Ovary (tissue), 7 donors: ENCODE measurements at regions not wholly inside any gene's neighbourhood (a gene's known extent, or its start where the extent isn't known, plus 50 kb on each side); places are given as distances from the start of the nearest gene placed in this dataset.

Source experiments
- DNase-seq, 5 donors: peaks; one replicate each; pipeline ENCODE4 v3.0.0-alpha.2; 2019 to 2020
- H3K27ac ChIP-seq, 2 donors: fragments of 200-600 bp; one replicate each; pipeline versions ENCODE4 v1.5.1 to v1.8.0; 2019 to 2022
- H3K27me3 ChIP-seq: fragments of 200-600 bp; one replicate; pipeline ENCODE4 v1.8.0; 2022
- H3K36me3 ChIP-seq: fragments of 200-600 bp; sonication (generic); one replicate; pipeline ENCODE4 v1.5.1; 2019
- H3K4me1 ChIP-seq: one replicate; pipeline ENCODE4 v1.8.1; 2013; ENCODE audit warnings: mild to moderate bottlenecking, moderate library complexity; ENCODE audit not compliant: insufficient read depth
- H3K4me3 ChIP-seq: fragments of 200-600 bp; sonication (generic); one replicate; pipeline ENCODE4 v1.5.1; 2017
- H3K9me3 ChIP-seq, 2 donors: fragments of 200-600 bp in 1 of 2; sonication (generic) in 1 of 2; one replicate each; pipeline versions ENCODE4 v1.5.1 to v1.8.1; 2013 to 2019; ENCODE audit warnings: mild to moderate bottlenecking in 1 of 2, moderate library complexity in 1 of 2
- EP300 ChIP-seq: sonication (generic); formaldehyde crosslinking; IDR thresholded peaks from one replicate; pipeline ENCODE4 v1.6.1; 2017; ENCODE audit warnings: antibody characterized with exemption
- POLR2A ChIP-seq: fragments of 450-650 bp; IDR thresholded peaks from one replicate; pipeline ENCODE4 v1.6.1; 2017; ENCODE audit warnings: antibody characterized with exemption, mild to moderate bottlenecking, moderate library complexity
- WGBS, 3 donors: extraction: QIAGEN DNeasy Blood & Tissue Kit in 1 of 3; methylation state at CpG; one replicate each; pipeline versions ENCODE4 v1.1.5 to v1.1.7; 2013 to 2017; 5-methylcytosine and 5-hydroxymethylcytosine counted together
- intact Hi-C, 4 donors: fragments of 100-400 bp; cut with DNase I; formaldehyde crosslinking; loops; one replicate each; pipeline versions ENCODE4 v1.11.0 to v1.15.1; 2022 to 2023
- TF ChIP-seq, protein P1 (sequence below), 3 donors: fragments of 450-650 bp in 2 of 3; fragments of 200-600 bp in 1 of 3; IDR thresholded peaks; one replicate each; pipeline versions ENCODE4 v1.5.1 to v1.8.0; 2016 to 2022; ENCODE audit warnings: antibody characterized with exemption in 3 of 3, mild to moderate bottlenecking in 1 of 3
- donor health status: DM: no; HTN: no; CAD: no; lungs with moderate emphysema.
- donor health status: DM: no; HTN: no; CAD: no.
- donor health status: Bipolar disorder and iron deficiency.
- donor health status: DM: no; HTN: no; CAD: no.
- donor health status: DM: yes; HTN: yes; CAD: no.

DNA sequence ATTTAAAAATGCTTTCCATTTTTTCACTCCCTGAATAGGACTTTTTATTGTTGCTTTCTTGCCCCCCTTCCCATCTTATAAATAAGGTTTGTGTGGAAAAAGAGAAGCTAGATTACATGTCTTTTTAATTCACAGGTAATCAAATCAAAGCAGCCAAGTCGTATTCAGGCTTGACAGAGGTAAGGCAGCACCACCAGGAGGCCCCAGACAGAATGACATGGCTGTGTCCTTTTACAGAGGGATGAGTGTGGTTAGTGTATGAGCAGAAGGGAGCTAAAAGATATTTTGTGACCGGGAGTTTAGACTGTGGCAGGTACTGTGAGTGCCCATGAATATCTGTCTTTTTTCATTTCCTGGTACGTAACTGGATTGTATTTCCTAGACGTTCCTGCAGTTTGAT is 596.1 kb downstream of the ETNK1 start:
- WGBS, 3 donors: 75 to 79% (median 77%) methylated on average over 4 of the region's 4 CpGs
- peaks cover 3% of the 10 kb centered on the region for H3K4me1 ChIP-seq
- H3K4me3 ChIP-seq: no peak overlapping the region
- TF ChIP-seq EP300 (no peak), POLR2A (no peak)
- TF ChIP-seq, protein P1, sequence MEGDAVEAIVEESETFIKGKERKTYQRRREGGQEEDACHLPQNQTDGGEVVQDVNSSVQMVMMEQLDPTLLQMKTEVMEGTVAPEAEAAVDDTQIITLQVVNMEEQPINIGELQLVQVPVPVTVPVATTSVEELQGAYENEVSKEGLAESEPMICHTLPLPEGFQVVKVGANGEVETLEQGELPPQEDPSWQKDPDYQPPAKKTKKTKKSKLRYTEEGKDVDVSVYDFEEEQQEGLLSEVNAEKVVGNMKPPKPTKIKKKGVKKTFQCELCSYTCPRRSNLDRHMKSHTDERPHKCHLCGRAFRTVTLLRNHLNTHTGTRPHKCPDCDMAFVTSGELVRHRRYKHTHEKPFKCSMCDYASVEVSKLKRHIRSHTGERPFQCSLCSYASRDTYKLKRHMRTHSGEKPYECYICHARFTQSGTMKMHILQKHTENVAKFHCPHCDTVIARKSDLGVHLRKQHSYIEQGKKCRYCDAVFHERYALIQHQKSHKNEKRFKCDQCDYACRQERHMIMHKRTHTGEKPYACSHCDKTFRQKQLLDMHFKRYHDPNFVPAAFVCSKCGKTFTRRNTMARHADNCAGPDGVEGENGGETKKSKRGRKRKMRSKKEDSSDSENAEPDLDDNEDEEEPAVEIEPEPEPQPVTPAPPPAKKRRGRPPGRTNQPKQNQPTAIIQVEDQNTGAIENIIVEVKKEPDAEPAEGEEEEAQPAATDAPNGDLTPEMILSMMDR (IDR thresholded peaks at IDR 0.05): no peak
- no peak overlapping the region for H3K27ac ChIP-seq
- no peak for DNase-seq
- H3K36me3 ChIP-seq: no peaks in the 10 kb centered on the region
- intact Hi-C loops: no loop called here
- H3K27me3 ChIP-seq: no peaks in the 10 kb centered on the region
- H3K9me3 ChIP-seq: no peaks in the 10 kb centered on the region

DNA sequence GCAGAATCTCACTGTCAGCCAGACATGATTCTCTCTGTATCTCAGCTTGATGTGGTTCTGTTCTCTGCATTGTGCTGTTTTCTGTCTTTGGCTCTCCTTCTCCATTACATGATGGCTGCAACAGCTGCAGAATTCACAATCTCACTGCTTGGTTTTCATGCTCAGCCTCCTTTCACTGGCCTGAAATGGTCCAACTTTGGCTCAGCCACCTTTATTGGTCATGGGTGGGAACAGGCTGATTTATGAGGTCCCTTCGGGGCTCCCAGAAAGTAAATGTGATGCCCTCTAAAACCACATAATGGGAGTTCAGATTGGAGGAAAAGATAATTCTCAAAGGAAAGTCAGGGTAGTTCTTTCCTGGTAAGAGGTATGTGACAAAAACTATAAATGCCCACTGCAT is 597.0 kb downstream of the ETNK1 start:
- DNase-seq: no peak
- intact Hi-C loops: no loop called here
- H3K9me3 ChIP-seq: no peaks in the 10 kb centered on the region
- H3K27ac ChIP-seq: no peak overlapping the region
- WGBS, 3 donors: 27 to 50% (median 41%) methylated on average over 1 of the region's 1 CpG
- peaks cover 3% of the 10 kb centered on the region for H3K4me1 ChIP-seq
- H3K27me3 ChIP-seq: no peaks in the 10 kb centered on the region
- no peak for TF ChIP-seq EP300
- TF ChIP-seq, protein P1 (IDR thresholded peaks at IDR 0.05): no peak
- TF ChIP-seq POLR2A: no peak
- H3K4me3 ChIP-seq: no peak overlapping the region
- H3K36me3 ChIP-seq: no peaks in the 10 kb centered on the region

DNA sequence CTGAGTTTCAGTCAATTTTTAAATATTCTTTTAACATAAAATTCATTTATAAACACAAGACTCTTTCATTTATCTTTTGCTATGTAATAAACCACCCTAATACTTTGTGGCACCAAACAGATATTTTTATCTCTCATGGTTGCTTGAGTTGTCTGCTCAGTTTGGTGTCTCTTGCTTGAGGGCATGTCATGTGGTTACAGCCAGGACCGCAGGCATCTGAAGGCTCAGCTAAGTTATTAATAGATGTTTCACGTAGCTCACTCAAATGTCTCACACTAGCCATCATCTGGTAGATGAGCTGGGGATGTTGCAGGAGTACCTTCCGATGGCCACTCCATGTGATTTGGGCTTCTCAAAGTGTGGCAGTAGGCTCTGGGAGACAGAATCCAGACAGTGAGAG is 597.8 kb downstream of the ETNK1 start:
- H3K4me1 ChIP-seq: peaks cover 3% of the 10 kb centered on the region
- no peak overlapping the region for H3K4me3 ChIP-seq
- H3K27me3 ChIP-seq: no peaks in the 10 kb centered on the region
- no peaks in the 10 kb centered on the region for H3K36me3 ChIP-seq
- no peak overlapping the region for H3K27ac ChIP-seq
- intact Hi-C loops: no loop called here
- 76 to 89% (median 83%) methylated on average over 3 of the region's 3 CpGs for WGBS, 3 donors
- TF ChIP-seq, protein P1 (IDR thresholded peaks at IDR 0.05): no peak
- TF ChIP-seq POLR2A (no peak), EP300 (no peak)
- no peaks in the 10 kb centered on the region for H3K9me3 ChIP-seq
- no peak for DNase-seq

DNA sequence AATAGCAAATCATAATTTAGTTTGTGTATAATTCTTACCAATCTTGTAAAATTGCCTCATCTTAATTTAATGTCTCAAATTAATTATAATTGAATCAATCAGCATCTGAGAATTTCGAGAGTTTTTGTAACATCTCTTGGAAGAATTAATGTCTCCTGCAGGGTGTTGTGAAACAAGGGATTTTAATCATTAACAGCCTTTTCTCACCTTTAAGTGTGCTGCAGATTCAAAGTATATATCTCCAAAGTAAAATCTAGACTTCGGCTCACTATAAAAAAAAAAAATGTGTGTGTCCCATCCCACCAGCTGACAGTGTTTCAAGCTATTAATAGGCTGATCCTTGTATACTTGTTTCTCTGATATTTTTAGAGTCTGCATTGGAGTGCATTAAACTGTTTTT is 603.1 kb downstream of the ETNK1 start:
- 63 to 75% (median 72%) methylated on average over 2 of the region's 2 CpGs for WGBS, 3 donors
- H3K4me3 ChIP-seq: no peak overlapping the region
- DNase-seq: no peak

More for the DNA sequence above, 603.1 kb downstream of the ETNK1 start:
- intact Hi-C loops: no loop called here
- no peaks in the 10 kb centered on the region for H3K9me3 ChIP-seq
- H3K27me3 ChIP-seq: no peaks in the 10 kb centered on the region
- TF ChIP-seq POLR2A (no peak), EP300 (no peak)
- TF ChIP-seq, protein P1 (IDR thresholded peaks at IDR 0.05): no peak
- H3K4me1 ChIP-seq: peaks cover 3% of the 10 kb centered on the region
- H3K36me3 ChIP-seq: no peaks in the 10 kb centered on the region
- H3K27ac ChIP-seq: no peak overlapping the region
